GM18508 (cell line): ENCODE measurements at regions not wholly inside any gene's neighbourhood (a gene's known extent, or its start where the extent isn't known, plus 50 kb on each side); places are given as distances from the start of the nearest gene placed in this dataset.

Experiments used
- ATAC-seq: cut with Tn5 transposase; IDR thresholded peaks from one replicate; pipeline ENCODE4 v1.9.1; 2021; ENCODE audit warnings: moderate number of reproducible peaks; ENCODE audit not compliant: insufficient read depth, unreplicated experiment

GRCh38 chr3:177468816-177469215, 271.5 kb upstream of the TBL1XR1 start:
- ATAC-seq: no peak

GRCh38 chr3:177469216-177469615, 271.9 kb upstream of the TBL1XR1 start:
- no peak for ATAC-seq

- no peak for ATAC-seq
These were observed 273.1 kb upstream of the TBL1XR1 start for GRCh38 chr3:177470197-177470941.

- ATAC-seq: no peak
These were observed 274.6 kb upstream of the TBL1XR1 start for GRCh38 chr3:177471733-177472480.

- no peak for ATAC-seq
These were observed 275.9 kb upstream of the TBL1XR1 start for GRCh38 chr3:177473184-177473583.

- no peak for ATAC-seq
These were observed 276.6 kb upstream of the TBL1XR1 start for GRCh38 chr3:177473903-177474302.

- no peak for ATAC-seq
These were observed 277.5 kb upstream of the TBL1XR1 start for GRCh38 chr3:177474652-177475355.

GRCh38 chr3:177475356-177475665, 278.0 kb upstream of the TBL1XR1 start:
- ATAC-seq: no peak

GRCh38 chr3:177476495-177476894, 279.2 kb upstream of the TBL1XR1 start:
- ATAC-seq: no peak

- ATAC-seq: no peak
These were observed 279.7 kb upstream of the TBL1XR1 start for GRCh38 chr3:177476921-177477435.

GRCh38 chr3:177478170-177478867, 281.0 kb upstream of the TBL1XR1 start:
- ATAC-seq: no peak

- ATAC-seq: no peak
These were observed 282.3 kb upstream of the TBL1XR1 start for GRCh38 chr3:177479630-177480029.

- ATAC-seq: no peak
These were observed 284.0 kb upstream of the TBL1XR1 start for GRCh38 chr3:177481329-177481728.

- no peak for ATAC-seq
These were observed 284.9 kb upstream of the TBL1XR1 start for GRCh38 chr3:177482048-177482691.

- ATAC-seq: no peak
These were observed 286.1 kb upstream of the TBL1XR1 start for GRCh38 chr3:177483182-177483967.

- no peak for ATAC-seq
These were observed 286.9 kb upstream of the TBL1XR1 start for GRCh38 chr3:177484206-177484605.

GRCh38 chr3:177484926-177485325, 287.6 kb upstream of the TBL1XR1 start:
- no peak for ATAC-seq

GRCh38 chr3:177487635-177488186, 290.4 kb upstream of the TBL1XR1 start:
- no peak for ATAC-seq

GRCh38 chr3:177488740-177489139, 291.5 kb upstream of the TBL1XR1 start:
- no peak for ATAC-seq
